ENCODE measurements at regions not wholly inside any gene's neighbourhood (a gene's known extent, or its start where the extent isn't known, plus 50 kb on each side); places are given as distances from the start of the nearest gene placed in this dataset.
"Not testable (repeated sequence)": the region's sequence is repeated elsewhere in the genome, so short reads cannot be mapped to it uniquely, and the experiment has no call there.

DNA sequence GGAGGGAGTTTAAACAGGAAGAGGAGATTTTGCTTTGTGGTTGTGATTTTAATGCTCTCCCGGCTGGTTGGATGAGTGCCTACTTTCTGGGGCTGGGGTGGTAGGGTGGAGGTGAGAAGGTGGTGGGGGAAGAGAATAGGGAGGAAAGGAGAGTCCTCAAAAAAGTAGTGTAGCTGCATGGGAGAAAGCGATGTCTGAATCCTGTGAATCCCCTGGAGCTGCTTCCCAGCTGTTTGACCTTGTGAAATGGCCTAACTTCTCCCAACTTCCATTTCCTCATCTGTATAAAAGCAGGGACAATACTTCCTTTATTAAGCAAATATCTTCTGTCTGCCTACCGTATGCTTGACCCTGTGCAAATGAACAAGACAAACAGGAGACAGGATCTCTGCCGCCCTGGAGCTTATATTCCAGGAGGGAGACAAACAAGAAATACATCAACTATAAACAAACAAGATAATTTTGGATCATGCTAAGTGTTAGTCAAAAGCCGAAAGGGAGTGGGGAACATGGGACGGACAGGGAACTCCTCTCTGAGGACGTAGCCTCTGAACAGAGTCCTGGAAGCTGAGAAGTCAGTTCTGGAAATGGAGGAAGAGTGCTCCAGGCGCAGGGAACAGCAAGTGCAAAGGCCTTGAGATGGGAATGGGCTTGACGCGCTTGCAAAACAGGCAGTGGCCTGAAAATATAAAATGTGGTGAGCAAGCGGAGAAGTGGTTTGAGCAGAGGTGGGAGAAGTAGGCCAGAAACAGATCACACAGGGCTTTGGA, 103.5 kb downstream of the SPRY4 start:
- DNase-seq: no peak

DNA sequence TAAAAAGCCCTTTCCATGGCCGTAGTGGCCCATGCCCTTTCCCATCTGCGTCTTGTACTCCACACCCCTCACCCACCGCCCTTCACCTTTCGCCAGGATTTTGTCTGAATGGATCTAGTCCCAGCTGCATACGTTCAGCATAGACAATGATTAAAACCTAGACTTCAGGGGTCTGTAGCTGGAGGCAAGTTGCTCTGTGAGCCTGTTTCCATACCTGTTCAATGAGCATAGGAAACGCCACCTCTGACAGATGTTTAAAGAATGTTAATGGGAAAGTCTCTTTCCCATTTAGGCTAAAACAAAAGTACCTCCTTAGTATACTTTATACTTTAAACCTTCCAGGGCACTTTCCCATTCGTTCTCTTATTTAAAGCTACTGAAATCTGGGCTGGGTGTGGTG, 105.7 kb downstream of the SPRY4 start:
- no peak for DNase-seq

DNA sequence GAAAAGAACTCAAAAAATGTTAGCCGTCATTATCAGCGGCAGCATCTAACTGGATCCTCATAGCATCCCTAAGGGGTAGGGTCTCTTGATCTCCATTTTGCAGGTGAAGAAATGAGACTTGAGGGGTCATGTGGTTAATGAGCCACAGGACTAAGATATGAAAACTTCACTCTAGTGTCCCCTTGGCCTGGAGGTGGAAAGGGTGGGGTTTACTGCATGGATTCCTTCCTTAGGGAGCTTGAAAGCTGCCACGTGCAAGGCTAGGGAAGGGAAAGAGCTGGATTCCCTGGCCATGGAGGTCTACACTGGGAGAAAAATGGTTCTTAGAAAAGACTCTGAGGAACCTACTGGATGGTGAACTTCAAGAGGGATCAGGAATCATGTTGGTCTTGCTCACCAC, 107.9 kb downstream of the SPRY4 start:
- no peak for DNase-seq

DNA sequence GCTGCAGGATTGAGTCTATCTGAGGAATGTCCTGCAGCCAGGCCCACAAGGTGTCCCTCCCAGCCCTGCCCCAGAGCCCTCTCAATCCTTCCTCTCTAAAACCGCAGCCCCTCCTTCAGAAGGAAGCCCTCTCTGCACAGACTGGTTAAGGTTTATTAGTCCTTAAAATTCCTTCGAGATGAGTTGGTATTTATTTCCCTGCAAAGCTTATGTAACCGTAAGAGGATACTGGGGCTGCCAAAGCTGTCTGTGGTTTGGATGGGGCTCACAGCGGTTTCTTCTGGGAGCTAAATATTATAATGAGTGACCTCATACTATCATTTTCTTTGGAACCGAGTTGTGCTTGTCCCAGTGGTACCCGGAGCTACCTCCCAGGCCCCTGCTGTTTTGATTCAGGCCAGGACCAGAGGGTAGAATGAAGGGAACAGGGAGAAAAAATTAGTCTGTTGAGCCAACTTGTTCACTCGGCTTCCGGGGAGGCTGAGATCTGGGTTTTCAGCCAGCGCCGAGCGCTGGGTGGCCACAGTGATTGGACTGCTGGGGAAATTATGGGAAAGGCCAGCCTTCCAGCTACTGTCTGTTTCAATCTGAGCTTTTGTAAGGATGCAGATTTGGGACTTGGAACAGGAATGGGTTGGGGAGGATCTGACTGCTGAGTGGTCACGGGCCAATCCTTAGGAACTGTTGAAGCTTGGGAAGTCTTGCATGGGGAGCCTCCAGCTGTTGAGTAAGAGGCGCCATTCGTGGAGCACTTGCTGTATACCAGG, 107.5 kb downstream of the NDFIP1 start:
- no peak for DNase-seq

DNA sequence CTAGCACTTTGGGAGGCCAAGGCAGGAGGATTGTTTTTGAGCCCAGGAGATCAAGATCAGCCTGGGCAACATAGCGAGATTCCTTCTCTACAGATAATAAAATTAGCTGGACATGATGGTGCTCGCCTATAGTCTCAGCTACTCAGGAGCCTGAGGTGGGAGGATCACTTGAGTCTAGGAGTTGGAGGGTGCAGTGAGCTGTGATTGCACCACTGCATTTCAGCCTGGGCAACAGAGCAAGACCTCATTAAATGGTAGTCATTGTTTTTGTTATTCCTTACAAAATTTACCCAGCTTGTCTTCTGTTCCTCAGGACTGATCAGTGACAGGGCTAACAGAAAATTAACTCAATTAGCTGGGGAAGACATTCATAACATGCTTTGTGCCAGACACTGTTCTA, 104.5 kb downstream of the NDFIP1 start:
- DNase-seq: no peak

DNA sequence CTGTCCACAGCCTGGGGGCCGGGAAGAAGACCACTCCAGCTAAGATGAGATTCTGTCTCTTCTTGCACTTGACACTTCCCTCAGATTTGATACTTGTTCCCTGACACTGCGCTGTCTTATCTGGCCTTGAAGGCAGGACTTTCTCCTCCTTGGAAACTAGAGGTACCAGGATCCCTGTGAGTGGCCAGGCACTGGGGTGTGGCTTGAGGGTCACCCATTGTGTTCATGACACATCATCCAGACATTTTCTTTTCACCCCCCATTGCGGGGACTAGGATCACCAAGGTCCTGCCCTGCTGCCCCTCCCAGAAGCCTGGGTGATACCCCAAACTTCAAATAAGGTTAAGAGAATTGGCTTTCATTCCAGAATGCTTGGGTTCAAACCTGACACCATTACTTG, 103.3 kb downstream of the NDFIP1 start:
- DNase-seq: no peak

DNA sequence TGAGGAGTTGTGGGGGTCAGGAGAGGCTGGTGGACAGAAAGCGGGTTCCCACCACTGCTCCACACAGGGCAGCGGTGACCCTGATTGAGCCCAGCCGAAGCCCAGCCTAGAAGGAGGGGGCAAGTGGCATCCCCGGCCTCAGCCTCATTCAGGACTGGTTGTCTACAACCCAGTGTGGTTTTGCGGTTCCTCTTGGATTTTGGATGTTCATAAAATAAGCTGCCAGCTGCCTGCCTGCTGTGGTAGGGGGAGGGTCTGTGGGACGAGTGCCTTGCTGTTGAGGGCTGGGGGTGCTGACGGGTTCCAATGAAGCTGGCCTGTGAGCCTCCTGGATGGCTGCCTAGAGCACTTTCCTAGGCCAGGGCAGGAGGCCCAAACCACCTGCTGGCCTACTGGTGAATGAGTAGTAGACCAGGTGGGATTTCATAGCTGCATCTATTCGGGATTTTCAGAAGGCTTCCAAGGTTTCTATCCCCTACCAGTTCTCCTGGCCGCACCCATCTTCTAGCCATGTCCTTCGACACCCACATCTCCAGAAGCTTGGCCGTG, 102.4 kb downstream of the NDFIP1 start:
- DNase-seq: no peak

DNA sequence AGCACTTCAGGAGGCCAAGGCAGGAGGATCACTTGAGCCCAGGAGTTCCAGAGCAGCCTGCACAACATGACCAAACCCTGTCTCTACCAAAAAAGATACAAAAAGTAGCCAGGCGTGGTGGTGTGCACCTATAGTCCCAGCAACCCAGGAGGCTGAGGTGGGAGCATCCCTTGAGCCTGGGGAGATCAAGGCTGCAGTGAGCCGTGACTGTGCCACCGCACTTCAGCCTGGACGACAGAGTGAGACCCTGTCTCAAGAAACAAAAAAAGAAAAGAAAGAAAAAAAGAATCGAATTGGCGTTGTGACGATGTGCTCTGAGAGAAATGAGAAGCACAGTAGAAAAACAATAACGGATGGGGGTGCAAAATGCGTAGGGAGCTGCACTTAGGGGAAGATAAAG, 101.4 kb downstream of the NDFIP1 start:
- DNase-seq: no peak

DNA sequence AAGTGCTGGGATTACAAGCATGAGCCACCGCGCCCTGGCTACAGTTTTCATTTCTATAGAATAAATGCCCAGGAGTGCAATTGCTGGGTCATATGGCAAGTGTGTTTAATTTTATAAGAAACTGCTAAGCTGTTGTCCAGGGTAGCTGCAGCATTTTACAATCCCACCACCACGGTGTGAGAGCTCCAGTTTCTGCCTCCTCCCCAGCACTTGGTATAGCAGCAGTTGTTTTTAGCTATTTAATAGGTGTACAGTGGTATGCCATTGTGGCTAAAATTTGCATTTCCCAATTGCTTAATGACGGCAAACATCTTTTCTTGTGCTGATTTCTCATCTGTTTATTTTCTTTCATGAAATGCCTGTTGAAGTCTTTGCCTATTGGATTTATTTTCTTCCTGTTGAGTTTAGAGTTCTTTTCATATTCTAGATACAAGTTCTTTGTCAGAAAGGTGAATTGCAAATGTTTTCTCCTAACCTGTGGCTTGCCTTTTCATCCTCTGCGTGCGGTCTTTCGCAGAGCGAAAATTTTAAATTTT, 100.3 kb downstream of the NDFIP1 start:
- DNase-seq: no peak

DNA sequence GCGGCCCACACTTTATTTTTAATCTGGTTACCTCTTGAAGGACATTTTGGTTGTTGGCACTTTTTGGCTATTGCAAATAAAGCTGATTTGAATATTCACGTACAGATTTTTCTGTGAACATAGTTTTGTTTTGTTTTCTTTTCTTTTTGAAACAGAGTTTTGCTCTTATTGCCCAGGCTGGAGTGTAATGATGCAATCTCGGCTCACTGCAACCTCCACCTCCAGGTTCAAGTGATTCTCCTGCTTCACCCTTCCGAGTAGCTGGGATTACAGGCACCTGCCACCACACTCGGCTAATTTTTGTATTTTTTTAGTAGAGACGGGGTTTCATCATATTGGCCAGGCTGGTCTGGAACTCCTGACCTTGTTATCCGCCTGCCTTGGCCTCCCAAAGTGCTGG, 99.7 kb downstream of the NDFIP1 start:
- DNase-seq: not testable (repeated sequence)

DNA sequence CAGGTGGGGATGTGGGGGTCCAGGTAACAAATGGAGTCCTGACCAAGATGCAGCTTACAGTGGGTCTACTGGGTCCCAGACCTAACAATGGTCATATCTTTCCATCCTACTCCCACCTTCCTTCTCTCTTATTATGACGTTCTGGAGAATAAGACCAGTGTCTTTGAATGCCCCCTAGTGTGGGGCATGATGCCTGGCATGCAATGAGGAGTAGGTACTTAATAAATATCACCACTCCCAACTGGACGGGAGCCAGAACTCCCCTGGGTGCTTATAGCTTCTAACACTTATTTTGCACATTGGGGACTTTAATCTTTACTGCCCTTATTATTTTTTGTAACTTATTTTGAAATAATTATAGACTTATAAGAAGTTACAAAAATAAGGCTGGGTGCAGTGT, 98.2 kb downstream of the NDFIP1 start:
- DNase-seq: no peak

DNA sequence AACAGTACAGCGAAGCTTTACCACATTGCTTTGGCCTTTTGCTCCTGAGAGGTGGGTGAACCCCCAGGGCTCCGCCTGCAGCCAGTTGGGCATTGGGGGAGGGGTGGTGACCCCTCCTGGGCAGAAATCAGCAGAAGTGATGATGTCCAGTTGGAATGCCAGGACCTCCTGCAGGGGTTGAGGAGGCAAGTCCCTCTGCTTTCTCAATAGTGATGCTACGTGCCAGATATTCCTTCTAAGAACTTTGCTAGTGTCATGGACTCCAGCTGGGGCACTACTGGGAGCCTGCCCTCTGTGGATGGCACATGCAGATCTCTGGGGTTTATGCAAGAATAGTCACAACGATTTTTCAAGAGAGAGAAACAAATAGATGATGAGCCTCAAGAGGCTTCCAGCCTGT, 95.6 kb downstream of the NDFIP1 start:
- no peak for DNase-seq
